Stimulated activated CD4-positive, alpha-beta T cell treated with anti-CD3 and anti-CD28 coated beads, Interleukin-4, amount 100 ng/mL, for 48 hours (primary cell): ENCODE measurements at regions not wholly inside any gene's neighbourhood (a gene's known extent, or its start where the extent isn't known, plus 50 kb on each side); places are given as distances from the start of the nearest gene placed in this dataset.
"Not testable (repeated sequence)": the region's sequence is repeated elsewhere in the genome, so short reads cannot be mapped to it uniquely, and the experiment has no call there.

Source experiments
- DNase-seq, 2 donors: peaks; one replicate each; pipeline ENCODE4 v3.0.0-alpha.2; 2020; ENCODE audit warnings: low read depth in 2 of 2

DNA sequence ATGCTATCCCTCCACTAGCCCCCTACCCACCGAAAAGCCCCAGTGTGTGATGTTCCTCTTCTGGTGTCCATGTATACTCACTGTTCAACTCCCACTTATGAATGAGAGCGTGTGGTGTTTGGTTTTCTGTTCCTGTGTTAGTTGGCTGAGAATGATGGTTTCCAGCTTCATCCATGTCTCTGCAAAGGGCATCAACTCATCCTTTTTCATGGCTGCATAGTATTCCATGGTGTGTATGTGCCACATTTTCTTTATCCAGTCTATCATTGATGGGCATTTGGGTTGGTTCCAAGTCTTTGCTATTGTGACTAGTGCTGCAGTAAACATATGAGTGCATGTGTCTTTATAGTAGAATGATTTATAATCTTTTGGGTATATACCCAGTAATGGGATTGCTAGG, 599.3 kb upstream of the B3GAT1 start:
- not testable (repeated sequence) for DNase-seq

DNA sequence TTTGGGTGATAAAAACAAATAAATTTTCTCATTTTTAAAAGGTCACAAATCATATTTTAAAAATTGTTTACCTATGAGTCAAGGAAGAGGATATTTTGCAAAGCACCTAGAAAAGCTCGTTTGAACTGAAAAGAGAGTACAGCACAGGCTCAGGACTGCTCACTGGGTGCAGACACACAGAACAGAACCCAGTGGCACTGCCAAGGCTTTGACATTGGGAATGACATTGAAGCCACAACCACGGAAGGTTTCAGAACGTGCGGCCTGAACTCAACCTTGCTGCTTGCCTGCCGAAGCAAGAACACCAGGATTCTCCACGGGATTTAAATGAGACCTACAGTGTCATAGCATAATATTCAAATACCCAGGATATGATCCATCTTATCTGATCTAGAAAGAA, 597.1 kb upstream of the B3GAT1 start:
- no peak for DNase-seq

DNA sequence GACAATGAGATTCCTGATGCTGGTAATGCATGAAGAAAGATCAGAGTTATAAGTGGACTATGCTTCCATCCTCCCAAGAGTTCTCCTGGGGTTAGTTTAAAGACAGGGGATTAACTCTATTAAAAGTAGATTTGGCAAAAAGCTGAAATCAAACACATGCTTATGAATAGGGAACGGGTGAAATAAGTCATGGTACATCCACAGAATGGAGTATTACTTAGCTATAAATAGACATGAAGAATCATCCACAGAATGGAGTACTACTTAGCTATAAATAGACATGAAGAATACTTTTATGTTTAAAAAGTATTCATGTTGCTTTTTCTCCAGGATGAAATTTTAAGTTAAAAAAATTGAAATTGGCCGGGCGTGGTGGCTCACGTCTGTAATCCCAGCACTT, 596.4 kb upstream of the B3GAT1 start:
- no peak for DNase-seq

DNA sequence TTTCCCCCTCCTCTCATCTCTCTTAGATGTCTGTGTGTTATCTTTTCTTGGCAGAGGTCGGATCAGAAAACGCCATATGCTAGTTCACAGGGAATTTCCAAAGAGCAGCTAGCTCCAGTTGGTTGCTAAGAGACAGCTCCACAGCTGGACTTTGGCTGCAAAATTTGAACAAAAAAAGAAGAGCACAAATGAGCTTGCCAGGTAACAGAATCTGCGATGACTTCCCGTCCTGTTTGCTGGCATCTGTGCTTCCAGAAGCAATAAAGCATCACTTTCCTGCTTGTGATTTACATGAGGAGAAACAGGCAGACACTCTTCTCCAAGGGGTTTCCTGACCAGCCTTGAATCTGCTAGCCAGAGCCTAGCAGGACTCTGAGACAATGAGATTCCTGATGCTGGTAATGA, 596.0 kb upstream of the B3GAT1 start:
- DNase-seq = no peak

DNA sequence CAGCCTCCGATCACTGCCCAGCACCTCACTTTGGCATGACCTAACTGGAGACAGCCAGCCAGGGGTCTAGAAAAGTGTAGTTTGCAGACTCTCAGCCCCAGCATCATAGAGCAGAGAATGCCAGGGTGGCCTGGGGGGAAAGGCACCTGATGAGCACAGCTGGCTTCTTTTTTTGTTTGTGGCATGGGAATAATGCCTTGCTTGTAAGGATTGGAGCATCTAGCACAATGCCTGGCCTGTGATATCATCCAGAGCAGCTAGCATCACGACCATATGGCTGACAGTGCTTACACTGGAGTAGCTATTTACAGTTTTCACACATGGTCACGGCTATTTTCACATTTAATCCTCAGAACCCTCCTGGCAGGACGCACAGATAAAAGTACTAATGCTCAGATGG, 594.8 kb upstream of the B3GAT1 start:
- no peak for DNase-seq

DNA sequence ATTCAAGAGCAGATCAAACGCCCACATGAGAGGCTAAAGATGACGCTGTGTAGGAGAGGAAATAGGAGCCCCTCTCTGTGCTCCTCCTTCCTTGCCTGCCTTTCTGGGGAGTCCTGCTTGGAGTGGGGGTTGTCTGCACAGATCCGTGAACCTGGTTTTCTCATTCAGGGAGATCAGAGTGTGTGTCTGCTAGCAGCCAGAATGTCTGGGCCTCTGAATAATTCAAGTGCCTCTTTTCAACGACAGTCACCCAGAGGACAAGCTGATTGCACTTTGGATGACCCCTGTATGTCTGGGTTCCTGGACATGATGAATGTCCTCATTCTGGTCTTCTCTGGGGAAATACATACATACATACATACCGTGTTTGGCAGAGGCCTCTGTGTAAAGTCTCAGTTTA, 592.5 kb upstream of the B3GAT1 start:
- no peak for DNase-seq

DNA sequence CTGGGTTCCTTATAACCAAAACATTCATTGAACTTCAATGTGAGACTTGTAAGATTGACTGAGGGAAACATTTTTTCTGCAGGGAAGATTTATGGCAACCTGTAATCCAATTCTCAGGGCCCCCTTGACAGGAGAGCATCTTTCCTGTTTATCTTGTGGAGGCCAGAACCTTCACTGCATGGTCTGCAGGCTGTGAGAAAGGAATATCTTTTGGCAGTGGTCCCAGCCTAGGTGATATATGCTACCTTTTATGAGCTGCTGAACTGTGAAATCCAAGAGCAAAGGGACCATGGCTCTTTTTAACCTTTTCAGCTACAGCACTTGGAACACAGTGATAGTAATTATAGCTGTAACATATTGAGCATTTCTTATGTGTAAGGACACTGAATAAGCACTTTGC, 590.2 kb upstream of the B3GAT1 start:
- DNase-seq = no peak

DNA sequence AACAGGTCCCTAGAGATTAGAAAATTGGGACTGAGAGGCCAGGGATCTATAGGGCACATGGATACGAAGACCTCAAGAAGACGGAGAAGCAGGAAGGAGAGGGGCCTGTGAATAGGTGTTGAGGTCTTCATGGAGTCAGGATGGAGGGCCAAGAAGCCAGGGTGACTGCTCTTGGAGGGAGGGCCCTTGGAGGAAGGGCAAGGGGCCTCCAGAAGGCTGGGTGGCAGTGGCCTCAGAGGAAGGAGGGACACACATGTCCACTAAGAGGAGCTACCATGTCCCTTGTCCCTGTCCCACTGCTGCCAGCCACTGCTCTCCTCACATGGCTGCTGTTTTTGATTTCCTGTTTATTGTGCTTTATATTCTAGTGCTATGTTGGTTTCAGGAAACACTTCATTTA, 589.5 kb upstream of the B3GAT1 start:
- DNase-seq = no peak

DNA sequence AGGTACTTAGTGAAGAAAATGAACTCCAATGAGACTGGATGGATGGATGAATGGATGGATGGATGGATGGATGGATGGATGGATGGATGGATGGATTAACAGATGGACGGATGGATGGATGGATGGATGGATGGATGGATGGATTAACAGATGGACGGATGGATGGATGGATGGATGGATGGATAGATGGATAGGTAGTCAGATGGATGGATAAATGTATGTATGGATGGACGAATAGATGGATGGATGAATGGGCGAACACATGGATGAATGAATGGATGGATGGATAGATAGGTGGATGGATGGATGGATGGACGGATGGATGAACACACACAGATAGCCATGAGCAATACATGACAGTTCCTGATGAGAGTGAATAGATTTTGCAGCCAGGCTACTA, 589.0 kb upstream of the B3GAT1 start:
- not testable (repeated sequence) for DNase-seq

DNA sequence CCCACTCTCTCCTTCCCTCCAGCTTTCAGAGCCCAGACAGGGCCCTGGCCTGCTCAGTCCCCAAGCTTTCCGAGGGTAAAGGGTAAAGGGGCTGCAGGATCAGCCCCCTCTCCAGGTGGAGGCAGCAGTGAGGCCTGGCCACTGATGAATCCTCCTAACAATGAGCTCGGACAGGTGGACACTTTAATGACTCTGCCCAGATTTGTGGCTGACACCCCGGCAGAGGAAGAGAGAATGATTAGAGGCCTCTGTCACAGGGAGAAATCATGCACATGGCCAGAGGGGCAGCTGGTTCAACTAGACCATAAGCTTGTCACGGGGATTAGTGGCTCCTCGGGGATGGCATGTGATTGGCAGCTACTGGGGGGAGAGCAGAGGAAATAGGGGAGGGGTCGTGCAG, 587.5 kb upstream of the B3GAT1 start:
- no peak for DNase-seq

DNA sequence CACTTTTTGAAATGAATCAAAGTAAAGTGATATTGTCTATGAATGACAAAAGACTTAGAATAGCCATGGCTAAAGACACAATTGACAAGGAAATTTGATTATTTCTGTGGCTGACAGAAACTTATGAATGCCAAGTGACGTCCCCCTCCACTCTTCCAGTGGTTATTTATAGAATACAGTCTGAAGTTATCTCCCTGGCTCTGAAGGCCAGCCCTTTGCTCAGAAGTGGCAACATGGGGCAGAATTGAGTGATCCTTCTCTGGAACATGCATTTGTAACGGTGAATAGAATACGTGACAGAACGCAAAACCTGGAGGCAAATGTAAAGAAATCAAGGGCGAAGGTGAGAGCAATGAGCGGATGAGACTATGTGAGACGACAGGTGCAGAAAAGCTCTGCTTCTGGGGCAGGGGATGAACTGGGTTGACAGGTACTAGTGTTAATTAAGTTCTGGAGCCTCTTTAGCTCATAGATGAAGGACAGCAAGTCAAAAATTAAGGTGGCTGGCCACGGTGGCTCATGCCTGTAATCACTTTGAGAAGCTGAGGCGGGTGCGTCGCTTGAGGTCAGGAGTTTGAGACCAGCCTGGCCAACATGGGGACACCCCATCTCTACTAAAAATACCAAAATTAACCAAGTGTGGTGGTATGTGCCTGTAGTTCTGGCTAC, 585.7 kb upstream of the B3GAT1 start:
- DNase-seq = no peak

DNA sequence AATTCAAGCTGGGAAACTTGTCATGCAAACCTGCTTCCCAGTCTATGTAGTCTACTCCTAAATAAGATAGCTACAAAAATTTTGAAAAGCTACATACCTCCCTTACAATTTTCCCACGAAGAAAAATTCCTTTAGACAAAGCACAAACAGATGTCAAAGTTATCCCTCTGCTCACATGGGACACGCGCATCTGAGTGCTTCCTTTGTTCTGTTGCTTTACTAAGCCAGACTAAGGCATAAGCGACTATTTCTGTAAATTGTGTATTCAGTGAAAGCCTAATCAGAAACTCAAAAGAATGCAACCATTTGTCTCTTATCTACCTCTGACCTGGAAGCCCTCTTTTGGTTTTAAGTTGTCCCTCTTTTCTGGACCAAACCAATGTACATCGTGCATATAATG, 583.7 kb upstream of the B3GAT1 start:
- DNase-seq = no peak

DNA sequence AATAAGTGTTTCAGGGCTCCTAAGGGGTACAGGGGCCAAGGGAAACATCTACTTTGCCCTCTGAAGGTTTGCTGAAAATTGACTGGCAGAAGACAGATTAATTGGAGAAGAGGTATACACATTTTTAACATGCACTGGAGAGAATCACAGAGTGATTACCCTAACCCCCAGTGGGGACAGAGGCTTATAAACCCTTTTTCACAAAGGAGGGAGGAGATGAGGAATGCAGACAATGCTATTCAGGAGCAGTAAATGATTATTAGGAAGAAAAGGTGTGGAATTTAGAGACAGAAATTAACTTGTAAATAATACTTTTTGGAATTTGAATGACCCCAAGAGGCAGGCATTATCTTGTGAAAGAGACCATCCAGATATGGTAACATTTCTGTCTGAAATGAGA, 582.4 kb upstream of the B3GAT1 start:
- DNase-seq = no peak

DNA sequence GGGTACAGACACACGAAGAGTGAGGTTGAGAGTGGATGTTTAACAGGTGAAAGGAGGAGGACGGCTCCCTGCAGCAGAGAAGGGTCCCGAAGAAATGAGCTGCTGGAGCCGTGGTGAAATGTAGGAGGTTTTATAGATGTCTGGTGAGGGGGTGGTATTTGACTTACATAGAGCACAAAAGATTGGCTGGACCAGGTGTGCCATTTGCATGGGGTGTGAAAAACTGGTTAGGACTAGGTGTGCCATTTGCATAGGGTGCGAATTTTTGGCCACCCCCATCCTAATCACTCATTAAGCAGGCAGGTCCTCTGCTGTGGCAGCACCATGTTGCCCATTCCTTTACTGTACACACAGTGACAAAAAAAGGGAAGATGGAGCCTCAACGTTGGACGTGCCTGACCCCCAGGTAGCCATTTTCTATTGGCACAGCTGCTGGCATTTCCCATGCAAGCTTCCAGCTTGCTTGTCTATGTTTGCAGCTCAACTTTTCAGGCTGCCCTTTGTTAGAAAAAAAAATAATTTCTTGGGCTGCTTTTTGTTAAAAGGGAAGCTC, 581.7 kb upstream of the B3GAT1 start:
- no peak for DNase-seq

DNA sequence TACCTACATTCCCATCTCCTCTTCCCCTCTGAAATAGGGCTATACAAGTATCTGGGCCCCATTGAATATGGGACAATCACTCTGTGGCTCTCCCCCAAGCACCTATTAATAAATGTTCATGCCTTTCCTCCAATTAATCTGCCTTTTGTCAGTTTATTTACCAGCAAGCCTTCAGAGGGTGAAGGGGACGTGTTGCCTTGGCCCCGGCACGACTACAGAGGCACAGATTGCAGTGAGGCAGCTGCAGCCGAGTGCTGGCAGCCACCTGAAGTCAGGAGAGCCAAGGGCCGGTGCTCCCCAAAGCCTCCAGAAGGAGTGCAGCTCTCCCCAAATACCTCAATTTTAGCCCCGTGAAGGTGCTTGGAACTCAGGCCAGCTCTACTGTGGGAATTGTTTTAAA, 580.9 kb upstream of the B3GAT1 start:
- no peak for DNase-seq

DNA sequence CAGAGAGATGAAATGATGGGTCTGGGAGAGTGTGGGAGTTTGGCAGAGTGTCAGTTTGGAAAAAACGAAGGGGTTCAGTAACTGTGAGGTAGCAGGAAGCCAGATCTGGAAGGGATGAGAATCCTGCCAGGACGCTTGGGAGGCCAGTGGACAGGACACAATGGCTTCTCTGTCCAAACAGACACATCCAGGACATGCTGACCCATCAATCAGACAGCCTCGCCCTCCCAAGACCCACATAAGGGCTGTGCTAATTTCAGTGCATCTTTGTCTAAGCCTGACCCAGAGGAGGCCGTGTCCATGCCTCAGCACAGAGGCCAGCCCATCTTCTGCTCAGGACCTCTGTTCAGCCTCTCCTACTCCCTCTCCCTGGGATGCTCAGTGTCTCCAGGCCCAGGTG, 576.5 kb upstream of the B3GAT1 start:
- DNase-seq = no peak

DNA sequence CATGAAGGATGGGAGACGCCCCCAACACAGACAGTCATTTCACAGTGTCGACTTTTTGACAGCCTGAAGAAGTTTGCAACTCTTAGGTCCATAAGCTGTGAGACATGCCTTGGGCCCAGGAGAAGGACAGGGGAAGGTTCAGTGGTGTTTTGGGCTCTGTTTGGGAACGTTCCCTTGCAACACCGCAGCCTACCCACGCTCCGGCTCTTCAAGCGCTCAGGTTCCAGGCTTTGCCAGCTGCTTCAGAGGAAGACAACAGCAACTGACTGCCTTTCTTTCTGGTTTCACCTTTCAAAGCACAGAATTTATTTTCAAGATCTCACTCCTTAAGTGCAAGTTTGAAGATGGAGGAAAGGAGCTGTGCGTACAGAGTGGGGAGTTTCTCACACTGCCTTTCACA, 575.8 kb upstream of the B3GAT1 start:
- DNase-seq = no peak

DNA sequence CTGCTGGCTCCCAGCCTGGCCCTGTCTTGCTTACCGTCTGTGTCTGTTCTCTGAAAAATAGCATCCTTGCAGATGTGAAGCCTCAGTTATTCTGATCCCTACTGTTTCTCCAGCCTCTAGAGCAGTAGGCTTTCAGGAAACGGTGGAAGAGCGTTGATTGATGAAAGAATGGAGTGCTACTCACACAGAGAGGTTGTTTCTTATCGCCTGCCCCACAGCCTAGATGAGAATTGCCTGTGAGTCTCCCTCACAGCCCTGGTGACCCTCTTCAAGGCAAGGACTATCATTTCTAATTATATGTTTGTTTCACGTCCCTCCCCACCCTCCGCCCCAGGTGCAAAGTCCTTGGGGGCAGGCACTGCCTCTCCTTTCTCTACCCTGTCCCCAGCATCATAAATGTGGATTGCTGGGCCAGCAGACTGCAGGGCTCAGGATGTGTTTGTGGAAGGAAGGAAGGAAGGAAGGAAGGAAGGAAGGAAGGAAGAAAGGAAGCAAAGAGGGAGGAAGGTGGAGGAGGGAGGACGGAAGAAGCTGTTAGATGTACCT, 575.3 kb upstream of the B3GAT1 start:
- DNase-seq = no peak

DNA sequence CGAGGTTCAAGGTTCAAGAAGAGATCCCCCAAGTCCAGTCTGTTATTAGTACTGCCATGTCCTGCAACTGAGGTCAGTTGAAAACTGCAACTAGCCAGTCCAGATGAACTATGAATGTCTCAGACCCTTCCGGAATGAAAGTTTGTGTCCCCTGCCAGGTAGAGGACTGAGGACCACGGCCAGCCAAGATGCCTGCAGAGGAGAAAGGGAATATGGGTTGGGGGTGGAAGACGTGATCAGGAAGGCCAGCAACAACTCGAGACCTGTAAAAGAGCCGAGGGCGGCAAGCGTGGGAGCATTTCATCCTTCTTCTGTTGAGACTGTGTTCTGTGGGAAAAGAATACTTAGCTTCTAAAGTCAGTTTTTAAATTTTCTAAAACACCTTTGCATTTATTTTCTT, 572.4 kb upstream of the B3GAT1 start:
- no peak for DNase-seq

DNA sequence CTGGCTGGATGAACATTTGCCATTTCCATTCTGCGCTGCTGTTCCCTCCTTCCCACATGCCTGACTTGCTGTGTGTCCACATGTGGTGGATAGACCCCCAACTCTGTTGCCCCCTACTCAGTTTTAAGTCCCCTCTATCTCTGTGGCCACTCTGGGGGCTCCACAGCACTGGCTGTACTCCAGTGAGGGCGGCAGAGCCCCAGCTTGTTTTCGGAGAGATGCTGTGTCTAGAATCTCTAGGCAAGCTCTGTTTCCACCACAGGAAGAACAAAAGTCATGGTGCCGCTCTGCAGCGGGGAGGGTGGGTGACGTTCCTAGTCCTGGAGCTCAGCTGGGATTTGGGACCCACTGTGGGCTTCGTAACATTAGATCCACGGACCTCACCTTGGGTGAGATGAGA, 570.4 kb upstream of the B3GAT1 start:
- not testable (repeated sequence) for DNase-seq

DNA sequence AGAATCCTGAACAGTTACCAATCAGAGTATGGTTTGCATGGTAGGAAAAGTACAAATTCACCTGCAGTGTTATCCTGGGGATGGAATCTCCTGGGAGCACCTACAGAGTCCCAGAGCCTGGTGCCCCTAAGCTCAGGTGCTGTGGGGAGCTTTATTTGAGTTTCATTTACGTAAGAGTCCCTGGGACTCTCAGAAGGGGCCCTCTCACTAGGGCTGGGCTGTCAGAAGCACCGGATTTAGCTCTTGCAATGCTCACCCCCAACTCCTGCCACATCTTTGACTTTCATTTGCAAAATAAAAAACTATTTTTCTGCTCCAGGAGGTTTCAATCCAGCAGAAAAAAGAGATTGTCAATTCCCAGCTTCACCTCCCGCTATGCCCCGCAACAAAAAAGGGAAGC, 569.8 kb upstream of the B3GAT1 start:
- no peak for DNase-seq

DNA sequence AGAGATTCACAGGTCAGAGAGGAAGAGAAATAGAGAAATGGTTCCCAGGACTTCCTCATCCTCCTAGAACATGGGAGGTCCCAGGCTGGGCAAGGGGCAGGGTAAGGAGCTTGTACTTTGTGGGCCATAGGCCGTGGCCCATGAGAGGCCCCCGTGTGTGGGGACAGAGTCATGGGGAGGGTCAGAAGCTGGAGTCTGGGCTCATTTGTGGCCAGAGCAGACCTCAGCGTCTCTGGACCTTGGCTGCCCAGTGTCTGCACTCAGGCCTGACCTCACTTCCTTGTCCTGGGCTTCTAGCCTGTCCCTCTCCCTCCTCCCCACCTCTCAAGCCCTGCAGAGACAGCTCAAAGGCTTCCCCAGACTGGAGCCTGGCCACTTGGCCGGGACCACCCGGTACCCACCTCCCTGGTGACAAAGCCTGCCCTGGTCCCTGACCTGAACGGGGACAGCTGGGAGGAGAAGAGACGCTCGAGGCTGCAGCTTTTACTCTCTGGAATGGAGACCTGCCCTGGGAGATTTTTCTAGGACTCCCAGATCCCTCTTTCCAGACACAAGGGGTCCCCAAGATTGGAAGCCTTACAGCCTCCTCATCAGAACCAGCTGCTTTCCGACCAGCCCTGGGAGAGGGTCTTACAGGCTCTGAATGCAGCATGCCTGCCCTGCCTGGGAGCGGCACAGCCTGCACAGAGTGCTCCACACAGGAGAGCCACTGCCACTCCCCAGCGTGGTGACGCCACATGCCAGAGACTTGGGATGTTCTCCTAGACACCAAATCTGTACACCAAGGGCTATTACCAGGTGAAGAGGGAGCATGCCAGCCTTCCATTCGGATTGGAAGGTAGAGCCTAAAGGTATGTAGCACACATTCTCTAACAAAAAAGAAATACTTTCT, 569.0 kb upstream of the B3GAT1 start:
- DNase-seq = no peak

DNA sequence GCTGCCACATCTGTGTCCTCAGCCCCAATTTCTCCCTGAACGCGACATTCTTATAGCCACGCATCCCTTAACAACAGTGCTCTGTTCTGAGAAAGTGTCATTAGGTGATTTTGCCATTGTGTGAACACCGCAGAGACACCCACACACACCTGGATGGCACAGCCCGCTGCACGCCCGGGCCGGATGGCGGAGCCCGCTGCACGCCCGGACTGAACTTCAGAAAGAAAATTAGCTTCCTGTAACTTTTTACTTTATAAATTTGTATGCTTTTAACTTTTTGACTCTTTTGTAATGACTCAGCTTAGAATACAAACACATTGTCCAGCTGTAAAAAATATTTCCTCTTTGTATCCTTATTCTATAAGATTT, 567.0 kb upstream of the B3GAT1 start:
- not testable (repeated sequence) for DNase-seq
